ENCODE measurements at regions not wholly inside any gene's neighbourhood (a gene's known extent, or its start where the extent isn't known, plus 50 kb on each side); places are given as distances from the start of the nearest gene placed in this dataset.
"Not testable (repeated sequence)": the region's sequence is repeated elsewhere in the genome, so short reads cannot be mapped to it uniquely, and the experiment has no call there.

DNA sequence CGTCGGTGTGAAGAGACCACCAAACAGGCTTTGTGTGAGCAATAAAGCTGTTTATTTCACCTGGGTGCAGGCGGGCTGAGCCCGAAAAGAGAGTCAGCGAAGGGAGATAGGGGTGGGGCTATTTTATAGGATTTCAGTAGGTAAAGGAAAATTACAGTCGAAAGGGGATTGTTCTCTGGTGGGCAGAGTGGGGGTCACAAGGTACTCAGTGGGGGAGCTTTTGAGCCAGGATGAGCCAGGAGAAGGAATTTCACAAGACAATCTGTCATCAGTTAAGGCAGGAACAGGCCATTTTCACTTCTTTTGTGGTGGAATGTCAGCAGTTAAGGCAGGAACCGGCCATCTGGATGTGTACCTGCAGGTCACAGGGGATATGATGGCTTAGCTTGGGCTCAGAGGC lies 98.1 kb downstream of the RTP4 start:
- DNase-seq: not testable (repeated sequence)

DNA sequence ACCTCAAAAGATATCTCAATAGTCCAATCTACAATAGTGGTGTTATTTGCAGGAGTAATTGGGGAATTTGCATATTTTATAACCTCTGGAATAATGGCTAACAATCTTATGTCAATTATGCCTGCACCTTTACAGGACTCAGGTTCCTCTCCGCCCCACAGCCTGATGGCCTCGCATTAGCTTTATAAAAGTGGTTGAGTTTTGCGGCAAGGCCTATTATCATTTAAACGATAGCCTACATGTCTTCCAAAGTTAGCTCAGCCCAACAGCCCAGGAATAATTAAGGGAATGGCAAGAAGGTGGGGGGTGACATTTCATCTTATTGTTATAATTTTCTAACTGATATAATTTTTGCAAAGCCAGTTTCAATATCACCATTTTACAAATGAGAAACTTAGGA lies 97.3 kb downstream of the RTP4 start:
- no peak for DNase-seq

GRCh38 chr3:187464682-187465081 lies 96.5 kb downstream of the RTP4 start:
- DNase-seq: no peak

GRCh38 chr3:187458921-187459320 lies 90.7 kb downstream of the RTP4 start:
- no peak for DNase-seq

- DNase-seq: no peak
Observed at GRCh38 chr3:187458383-187458782, 90.2 kb downstream of the RTP4 start.

DNA sequence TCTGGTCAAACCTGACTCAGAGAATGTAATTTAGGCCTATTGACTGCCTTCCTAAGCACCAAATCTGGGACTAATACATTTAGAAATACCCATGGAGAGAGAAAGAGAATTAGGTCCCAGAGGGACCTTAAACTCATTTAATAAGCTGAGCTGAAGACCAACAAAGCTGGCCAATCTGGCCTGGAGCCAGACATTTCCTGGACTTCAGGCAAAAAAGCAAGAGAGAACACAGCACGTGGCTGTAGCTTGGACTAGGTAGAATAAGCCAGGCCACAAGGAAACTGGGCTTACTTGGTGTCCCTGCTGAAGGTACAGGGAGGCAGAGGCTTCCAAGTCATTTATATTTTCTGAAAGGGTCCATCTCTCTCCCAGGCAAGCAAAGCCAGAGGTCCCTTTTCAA lies 88.1 kb downstream of the RTP4 start:
- DNase-seq: no peak

DNA sequence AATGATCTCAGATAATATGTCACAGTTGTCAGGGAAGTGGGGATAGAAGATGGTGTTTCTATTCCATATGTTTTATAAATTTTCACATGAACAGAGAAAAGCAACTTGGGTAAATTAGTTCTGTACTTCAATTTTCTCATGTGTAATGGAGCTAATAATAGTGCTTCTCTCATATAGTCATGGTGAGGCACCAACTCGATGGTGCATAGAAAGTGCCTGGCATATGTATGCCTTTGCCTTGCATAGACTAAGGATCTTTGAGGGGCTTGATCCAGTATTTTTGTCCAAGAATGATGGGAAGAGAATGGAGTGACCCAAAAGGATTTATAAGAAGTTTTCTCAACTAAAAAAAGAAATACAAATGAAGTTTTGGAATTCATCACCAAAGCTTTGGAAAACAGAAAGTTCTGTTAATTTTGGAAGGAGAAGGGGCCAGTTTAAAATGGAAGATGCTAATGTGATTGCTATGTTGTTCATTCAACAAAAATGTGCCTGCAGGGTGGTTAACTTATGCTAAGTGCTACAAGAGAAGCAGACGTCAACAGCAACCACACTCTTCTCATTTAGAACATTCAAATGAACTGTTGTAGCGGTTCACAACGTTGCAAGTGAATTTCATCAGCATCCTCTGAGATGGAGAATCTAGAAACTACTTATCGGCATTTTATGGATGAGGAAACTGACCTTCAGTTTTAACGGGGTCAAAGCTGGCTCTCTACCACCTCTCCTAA lies 86.1 kb downstream of the RTP4 start:
- DNase-seq: no peak

DNA sequence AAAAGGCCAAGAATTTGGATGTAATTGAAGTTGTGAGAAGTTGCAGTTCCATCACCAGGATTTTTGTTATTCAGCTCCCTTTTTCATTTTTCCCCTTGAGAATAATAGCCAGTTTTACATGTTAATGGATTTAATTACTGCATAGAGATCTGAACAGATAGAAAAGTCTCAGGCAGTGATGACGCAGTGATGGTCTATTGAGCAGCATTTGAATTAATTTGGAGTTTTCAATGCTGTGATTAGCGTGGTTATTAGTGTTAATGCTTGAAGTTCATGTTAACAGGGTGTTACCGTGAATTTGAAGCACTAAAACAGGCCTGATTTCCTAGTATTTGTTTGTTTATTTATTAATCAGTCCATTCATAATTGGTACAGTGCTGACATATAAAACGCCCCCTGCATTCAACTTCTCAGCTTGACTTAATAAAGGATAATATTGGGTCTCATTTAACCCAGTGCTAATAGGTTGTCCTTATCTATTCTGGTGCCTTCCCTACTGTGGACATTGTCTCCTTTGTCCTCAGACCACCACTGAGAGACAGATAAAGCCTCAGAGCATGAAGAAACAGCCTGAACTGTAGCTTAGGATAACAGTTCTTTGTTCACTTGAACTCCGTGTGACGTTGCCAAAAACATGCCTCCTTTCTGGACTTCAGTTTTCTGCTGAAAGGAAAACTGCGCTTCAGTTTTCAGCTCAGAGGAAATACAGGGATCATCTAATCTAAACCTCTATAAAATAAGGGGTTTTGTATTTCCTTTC lies 82.4 kb downstream of the RTP4 start:
- no peak for DNase-seq

DNA sequence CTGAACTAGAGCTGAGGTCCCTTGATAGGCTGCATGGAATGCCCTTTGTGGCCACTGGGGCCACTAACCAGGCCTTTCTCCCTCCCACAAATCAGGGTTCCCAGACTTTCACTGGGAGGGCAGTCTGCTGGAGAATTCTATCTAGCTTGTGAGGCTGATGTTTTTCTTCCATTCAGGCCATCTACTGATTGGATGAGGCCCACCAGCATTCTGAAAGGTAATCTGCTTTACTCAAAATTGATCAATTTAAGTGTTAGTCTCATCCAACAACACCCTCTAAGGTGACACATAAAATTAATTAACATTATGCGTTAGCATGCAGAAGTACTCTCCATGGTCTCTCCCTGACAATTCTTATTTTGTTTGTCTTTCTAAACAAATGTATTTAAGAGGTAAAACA lies 80.5 kb downstream of the RTP4 start:
- DNase-seq: no peak

DNA sequence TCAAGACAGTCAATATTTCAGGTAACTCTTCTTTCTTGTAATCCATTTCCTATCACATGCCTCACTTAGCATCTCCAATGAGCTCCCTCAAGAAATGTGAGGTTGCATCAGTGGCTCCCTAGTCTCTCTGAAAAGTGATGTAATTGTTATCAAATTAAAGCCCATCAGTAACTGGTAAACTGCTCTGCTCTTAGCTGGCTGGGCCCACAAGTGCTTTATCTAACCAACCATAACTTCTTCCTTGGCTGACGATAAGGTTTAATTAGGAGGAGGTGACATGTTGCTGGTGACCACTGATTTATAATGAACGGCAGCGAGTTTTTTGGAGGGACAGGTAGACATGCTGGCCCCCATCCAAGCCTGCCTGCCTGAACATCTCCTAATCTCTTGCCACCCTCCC lies 79.6 kb downstream of the RTP4 start:
- peak; percentile 8 for DNase-seq

- no peak for DNase-seq
Observed at GRCh38 chr3:187445356-187445755, 77.2 kb downstream of the RTP4 start.

DNA sequence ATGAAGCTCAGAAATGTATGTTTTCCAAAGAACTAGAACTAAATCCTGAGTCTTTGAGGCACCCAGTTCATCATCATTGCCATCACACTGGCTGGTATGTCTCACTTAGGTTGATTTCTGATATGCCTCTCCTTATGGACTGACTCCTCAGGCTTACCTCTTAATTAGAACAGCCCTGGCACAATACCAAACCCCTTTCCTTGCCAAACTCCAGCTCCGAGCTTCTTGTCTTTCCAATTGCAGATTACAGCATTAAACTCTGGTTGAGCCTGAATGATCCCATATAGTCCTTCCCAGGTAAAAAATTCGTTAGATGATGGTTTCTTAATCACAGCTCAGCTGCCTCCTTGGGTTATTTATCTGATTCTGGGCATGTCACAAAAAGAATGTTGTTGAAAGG lies 66.3 kb downstream of the RTP4 start:
- no peak for DNase-seq

GRCh38 chr3:187430576-187430975 lies 62.4 kb downstream of the RTP4 start:
- DNase-seq: peak; percentile 8

Data from hematopoietic multipotent progenitor cell treated with erythropoietin and hydrocortisone succinate and interleukin-3 and kit ligand, for 4 days (in vitro differentiated cells).